Naive thymus-derived CD8-positive, alpha-beta T cell (primary cell): ENCODE measurements at regions not wholly inside any gene's neighbourhood (a gene's known extent, or its start where the extent isn't known, plus 50 kb on each side); places are given as distances from the start of the nearest gene placed in this dataset.
"Not testable (repeated sequence)": the region's sequence is repeated elsewhere in the genome, so short reads cannot be mapped to it uniquely, and the experiment has no call there.

Source experiments
- ATAC-seq, 2 donors: fragments of 150-1000 bp; cut with Tn5 transposase in 1 of 2; sonication (Bioruptor Pico), chemical (Tn5 transposase) in 1 of 2; 1 replicate in 1 of 2; 2 replicates in 1 of 2; pipeline ENCODE4 v1.10.0; 2021; ENCODE audit warnings: mild to moderate bottlenecking in 2 of 2, moderate library complexity in 2 of 2
- POLR2A ChIA-PET: fragments of 350-600 bp; sonication (Branson Sonifier 250); formaldehyde crosslinking; loops from one replicate; lab custom pipeline; 2021; ENCODE audit warnings: antibody characterized with exemption; lab: Charles Lee
- DNase-seq, 10 donors: peaks; one replicate each; pipeline versions ENCODE4 v3.0.0 to v3.0.0-alpha.2; 2020 to 2022
- H3K27ac Mint-ChIP-seq, 10 donors: one replicate each; pipeline ENCODE4 v1.8.0; 2020 to 2022; ENCODE audit warnings: mild to moderate bottlenecking in 10 of 10, mixed read lengths in 10 of 10, moderate library complexity in 4 of 10, inconsistent platforms in 1 of 10
- H3K27me3 Mint-ChIP-seq, 5 donors: one replicate each; pipeline ENCODE4 v1.8.0; 2021 to 2022; ENCODE audit warnings: mixed read lengths in 5 of 5
- H3K36me3 Mint-ChIP-seq, 3 donors: one replicate each; pipeline ENCODE4 v1.8.0; 2020 to 2022; ENCODE audit warnings: mixed read lengths in 3 of 3, mild to moderate bottlenecking in 2 of 3, inconsistent platforms in 1 of 3
- H3K4me1 Mint-ChIP-seq, 4 donors: one replicate each; pipeline ENCODE4 v1.8.0; 2021 to 2022; ENCODE audit warnings: mixed read lengths in 4 of 4
- H3K4me3 Mint-ChIP-seq, 10 donors: one replicate each; pipeline ENCODE4 v1.8.0; 2020 to 2022; ENCODE audit warnings: mild to moderate bottlenecking in 10 of 10, mixed read lengths in 10 of 10, moderate library complexity in 6 of 10, inconsistent platforms in 1 of 10
- H3K9me3 Mint-ChIP-seq, 9 donors: one replicate each; pipeline ENCODE4 v1.8.0; 2020 to 2022; ENCODE audit warnings: mixed read lengths in 9 of 9, mild to moderate bottlenecking in 3 of 9, inconsistent platforms in 1 of 9, moderate library complexity in 1 of 9

DNA sequence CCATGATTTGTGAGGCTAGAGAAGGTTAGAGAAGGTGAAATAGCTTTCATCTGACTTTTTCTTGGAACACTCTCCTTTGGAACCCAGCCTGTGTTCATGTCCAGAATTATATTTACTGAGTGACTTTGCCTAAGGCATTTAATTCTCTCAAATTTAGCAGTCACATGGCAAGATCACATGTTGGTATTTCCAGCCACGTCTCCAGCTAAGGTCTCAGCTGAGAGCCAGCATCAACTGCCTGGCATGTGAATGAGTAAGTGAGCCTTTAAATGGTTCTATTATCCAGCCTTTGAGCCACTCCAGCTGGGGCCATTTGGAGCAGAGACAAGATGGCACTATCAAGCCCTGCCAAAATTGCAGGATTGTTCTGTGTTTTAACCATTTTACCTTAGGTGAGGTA, 130.2 kb upstream of the SGO1 start:
- no peaks in the 10 kb centered on the region for H3K9me3 Mint-ChIP-seq
- H3K36me3 Mint-ChIP-seq: peaks cover 2 to 8% (median 2%) of the 10 kb centered on the region in 3 donors
- no peak overlapping the region for H3K27ac Mint-ChIP-seq
- H3K4me1 Mint-ChIP-seq: no peaks in the 10 kb centered on the region
- DNase-seq (no peak), ATAC-seq (no peak)
- no peak overlapping the region for H3K4me3 Mint-ChIP-seq
- peaks cover 0 to 2% (median 0%) of the 10 kb centered on the region in 5 donors for H3K27me3 Mint-ChIP-seq
- POLR2A ChIA-PET: no interaction called here

DNA sequence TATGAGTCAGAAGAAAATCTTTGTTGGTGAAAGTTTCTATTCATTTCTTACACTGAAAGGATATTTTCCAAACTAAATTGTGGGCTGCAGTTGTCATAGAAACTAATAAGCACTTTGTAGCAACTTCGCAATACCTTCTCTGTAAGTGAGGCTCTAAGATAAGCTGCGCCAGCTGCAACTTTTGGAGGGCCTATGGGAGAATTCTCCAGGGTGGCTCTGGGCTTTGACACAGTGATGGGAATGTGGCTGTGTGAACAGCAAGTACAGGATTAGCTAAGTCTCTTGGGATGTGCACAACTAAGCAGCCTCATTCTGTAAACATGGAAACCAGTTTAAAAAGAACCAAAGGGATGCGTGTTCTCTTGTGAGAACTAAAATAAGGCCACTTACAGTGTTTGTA, 124.6 kb upstream of the SGO1 start:
- ATAC-seq: no peak
- Mint-ChIP-seq H3K9me3 (peaks cover 0 to 5% (median 0%) of the 10 kb centered on the region in 9 donors), H3K27ac (peak overlapping the region in 1 of 10 donors; percentile 24), H3K27me3 (peaks cover 0 to 2% (median 0%) of the 10 kb centered on the region in 5 donors), H3K36me3 (peaks cover 2 to 8% (median 5%) of the 10 kb centered on the region in 3 donors), H3K4me3 (no peak overlapping the region), H3K4me1 (no peaks in the 10 kb centered on the region)
- DNase-seq: no peak
- POLR2A ChIA-PET: no interaction called here

DNA sequence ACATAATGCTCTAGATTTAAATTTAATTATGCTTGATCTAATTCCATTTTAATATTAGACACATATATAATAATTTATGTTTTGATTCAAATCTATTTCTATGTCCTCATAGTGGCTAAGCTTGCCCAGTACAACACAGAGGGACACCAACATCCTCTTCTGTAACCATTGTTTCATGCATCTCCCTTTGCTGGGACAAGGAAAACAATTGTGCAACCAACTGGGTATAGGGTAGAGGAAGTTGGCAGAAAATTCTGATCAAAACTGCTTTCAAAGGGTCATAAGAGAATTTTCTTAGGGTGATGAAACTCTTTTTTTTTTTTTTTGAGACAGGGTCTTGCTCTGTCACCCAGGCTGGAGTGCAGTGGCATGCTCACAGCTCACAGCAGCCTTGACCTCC, 121.4 kb upstream of the SGO1 start:
- Mint-ChIP-seq H3K27me3 (peaks cover 0 to 2% (median 0%) of the 10 kb centered on the region in 5 donors), H3K9me3 (peaks cover 0 to 7% (median 3%) of the 10 kb centered on the region in 9 donors), H3K4me1 (no peaks in the 10 kb centered on the region), H3K4me3 (no peak overlapping the region), H3K27ac (no peak overlapping the region), H3K36me3 (peaks cover 0 to 3% (median 3%) of the 10 kb centered on the region in 3 donors)
- ATAC-seq: no peak
- POLR2A ChIA-PET: no interaction called here
- DNase-seq: no peak

DNA sequence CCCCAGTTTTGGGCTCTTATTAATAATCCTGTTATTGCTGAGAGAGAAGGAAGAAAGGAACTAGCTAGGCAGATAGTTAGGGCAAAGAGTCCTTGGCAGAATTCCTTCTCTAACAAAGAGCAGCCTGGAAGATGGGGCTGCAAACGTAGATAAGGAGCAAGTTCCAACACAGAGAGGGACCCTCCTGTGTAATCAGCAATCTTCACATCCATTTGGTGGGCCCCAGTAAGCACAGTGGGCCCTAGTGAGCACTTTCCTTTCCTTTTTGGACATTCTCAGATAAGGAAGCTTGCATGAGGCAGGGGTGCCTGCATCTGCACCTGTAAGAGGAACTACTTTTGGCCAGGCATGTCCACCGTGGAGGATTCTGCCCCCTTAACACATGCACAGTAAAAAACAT, 119.6 kb upstream of the SGO1 start:
- DNase-seq: no peak

DNA sequence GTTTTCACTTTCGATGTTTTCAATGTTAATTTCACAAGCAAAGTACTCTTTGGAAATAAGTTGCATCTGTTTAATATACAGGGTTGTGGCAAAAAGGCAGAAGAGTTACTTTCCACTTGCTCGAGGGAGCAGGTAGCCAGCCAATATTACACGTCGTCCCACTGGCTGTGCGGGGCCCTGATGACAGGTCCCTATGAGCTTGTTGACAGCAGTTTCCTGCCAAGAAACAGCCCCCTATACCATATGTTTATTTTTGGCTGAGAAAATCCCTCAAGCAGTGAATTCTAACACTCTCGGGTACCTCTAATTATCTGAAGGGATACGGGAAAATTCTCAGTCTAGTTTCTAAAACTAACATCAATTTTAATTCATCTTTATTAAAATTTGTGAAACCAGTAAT, 116.8 kb upstream of the SGO1 start:
- ATAC-seq (no peak), DNase-seq (no peak)
- POLR2A ChIA-PET: no interaction called here
- Mint-ChIP-seq H3K9me3 (peaks cover 0 to 11% (median 3%) of the 10 kb centered on the region in 9 donors), H3K27ac (no peak overlapping the region), H3K27me3 (no peaks in the 10 kb centered on the region), H3K4me1 (no peaks in the 10 kb centered on the region), H3K4me3 (no peak overlapping the region), H3K36me3 (peaks cover 2 to 10% (median 4%) of the 10 kb centered on the region in 3 donors)

More for the DNA sequence above, 119.6 kb upstream of the SGO1 start:
- Mint-ChIP-seq H3K27me3 (no peaks in the 10 kb centered on the region), H3K27ac (no peak overlapping the region), H3K4me1 (no peaks in the 10 kb centered on the region), H3K36me3 (peaks cover 0 to 3% (median 0%) of the 10 kb centered on the region in 3 donors), H3K9me3 (peaks cover 0 to 7% (median 3%) of the 10 kb centered on the region in 9 donors), H3K4me3 (no peak overlapping the region)
- POLR2A ChIA-PET: no interaction called here
- no peak for ATAC-seq

DNA sequence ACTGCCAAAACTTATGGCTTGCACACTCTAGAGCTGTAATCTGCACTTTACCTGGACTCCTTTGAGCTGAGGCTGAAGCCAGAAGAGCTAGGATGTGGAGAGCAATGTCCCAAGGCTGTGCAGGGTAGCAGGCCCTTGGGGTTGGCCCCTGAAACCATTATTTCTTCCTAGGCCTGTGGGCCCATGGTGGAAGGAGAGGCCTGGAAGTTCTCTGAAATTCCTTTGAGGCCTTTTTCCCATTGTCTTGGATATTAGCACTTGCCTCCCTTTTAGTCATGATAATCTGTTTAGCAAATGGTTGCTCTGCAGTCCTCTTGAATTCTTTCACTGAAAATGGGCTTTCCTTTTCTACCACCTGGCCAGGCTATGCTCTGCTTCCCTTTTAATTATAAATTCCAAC, 102.0 kb upstream of the SGO1 start:
- Mint-ChIP-seq H3K27me3 (no peaks in the 10 kb centered on the region), H3K9me3 (peaks cover 24 to 76% (median 55%) of the 10 kb centered on the region in 9 donors), H3K27ac (no peak overlapping the region), H3K4me1 (no peaks in the 10 kb centered on the region), H3K4me3 (no peak overlapping the region), H3K36me3 (peaks cover 5 to 53% (median 31%) of the 10 kb centered on the region in 3 donors)
- DNase-seq: no peak
- POLR2A ChIA-PET: no interaction called here
- no peak for ATAC-seq

DNA sequence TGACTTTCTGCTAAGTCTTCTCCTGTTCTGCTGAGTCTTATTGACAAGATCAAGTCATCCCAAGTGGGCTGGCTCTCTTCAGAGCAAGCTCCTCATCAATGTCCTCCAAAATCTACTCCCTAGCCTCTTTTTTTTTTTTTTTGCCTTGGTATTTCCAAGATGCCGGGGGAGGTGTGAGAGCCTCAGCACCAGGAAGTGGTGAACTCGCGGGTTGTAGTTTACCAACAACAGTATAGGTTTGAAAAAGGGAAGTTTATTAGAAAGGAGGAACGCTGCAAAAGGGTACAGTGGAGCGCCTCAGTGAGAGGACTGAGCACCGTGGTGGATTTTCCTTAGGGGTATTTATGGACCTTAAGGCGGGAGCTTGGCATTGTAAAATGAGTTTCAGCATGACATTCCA, 94.3 kb upstream of the SGO1 start:
- Mint-ChIP-seq H3K27ac (no peak overlapping the region), H3K9me3 (peaks cover 14 to 41% (median 21%) of the 10 kb centered on the region in 9 donors), H3K36me3 (peaks cover 0 to 31% (median 27%) of the 10 kb centered on the region in 3 donors), H3K27me3 (no peaks in the 10 kb centered on the region), H3K4me1 (peaks cover 0 to 10% (median 7%) of the 10 kb centered on the region in 4 donors), H3K4me3 (no peak overlapping the region)
- ATAC-seq (no peak), DNase-seq (no peak)
- POLR2A ChIA-PET: no interaction called here

DNA sequence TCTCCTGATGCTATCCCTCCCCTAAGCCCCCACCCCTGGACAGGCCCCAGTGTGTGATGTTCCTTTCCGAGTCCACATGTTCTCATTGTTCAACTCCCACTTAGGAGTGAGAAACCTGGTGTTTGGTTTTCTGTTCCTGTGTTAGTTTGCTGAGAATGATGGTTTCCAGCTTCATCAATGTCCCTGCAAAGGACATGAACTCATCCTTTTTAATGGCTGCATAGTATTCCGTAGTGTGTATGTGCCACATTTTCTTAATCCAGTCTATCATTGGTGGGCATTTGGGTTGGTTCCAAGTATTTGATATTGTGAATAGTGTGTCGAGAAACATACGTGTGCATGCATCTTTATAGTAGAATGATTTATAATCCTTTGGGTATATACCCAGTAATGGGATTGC, 80.0 kb upstream of the SGO1 start:
- peaks cover 13 to 26% (median 25%) of the 10 kb centered on the region in 3 donors for H3K36me3 Mint-ChIP-seq
- H3K27me3 Mint-ChIP-seq, POLR2A ChIA-PET, DNase-seq, H3K4me3 Mint-ChIP-seq, ATAC-seq, H3K4me1 Mint-ChIP-seq: not testable (repeated sequence)
- H3K27ac Mint-ChIP-seq: peak overlapping the region in 1 of 10 donors; percentile 53
- peaks cover 0 to 42% (median 16%) of the 10 kb centered on the region in 9 donors for H3K9me3 Mint-ChIP-seq

DNA sequence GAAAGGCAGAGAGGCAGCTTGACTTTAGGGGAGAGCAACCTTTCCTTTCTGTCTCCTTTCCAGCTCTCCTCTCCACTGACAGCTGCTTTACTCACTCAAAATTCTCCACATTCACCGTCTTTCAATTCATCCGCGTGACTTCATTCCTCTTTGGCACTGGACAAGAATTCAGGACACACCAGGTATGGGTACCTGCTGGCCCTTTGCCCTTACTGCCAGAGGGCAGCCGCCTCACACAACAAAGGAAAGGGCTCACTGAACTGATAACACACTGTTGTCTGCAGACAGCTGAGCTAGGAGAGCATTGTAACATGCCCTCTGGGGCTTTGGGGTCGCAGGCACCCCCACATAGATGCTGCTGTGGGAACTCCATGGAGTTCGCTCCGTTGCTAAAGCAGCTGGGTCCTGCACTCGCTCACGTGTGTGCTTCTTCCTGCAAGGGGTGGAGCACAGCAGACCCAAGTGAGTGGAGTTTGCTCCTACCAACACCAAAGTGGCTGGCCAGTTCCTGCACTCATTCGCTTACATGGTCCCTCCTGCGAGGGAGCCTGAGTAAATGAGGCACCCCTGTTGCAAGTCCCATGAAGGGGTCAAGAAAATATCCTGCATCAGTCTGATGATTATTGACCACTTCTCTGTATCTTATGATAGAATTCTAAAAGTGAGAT, 79.0 kb upstream of the SGO1 start:
- no peak for ATAC-seq
- H3K27ac Mint-ChIP-seq: no peak overlapping the region
- POLR2A ChIA-PET: no interaction called here

DNA sequence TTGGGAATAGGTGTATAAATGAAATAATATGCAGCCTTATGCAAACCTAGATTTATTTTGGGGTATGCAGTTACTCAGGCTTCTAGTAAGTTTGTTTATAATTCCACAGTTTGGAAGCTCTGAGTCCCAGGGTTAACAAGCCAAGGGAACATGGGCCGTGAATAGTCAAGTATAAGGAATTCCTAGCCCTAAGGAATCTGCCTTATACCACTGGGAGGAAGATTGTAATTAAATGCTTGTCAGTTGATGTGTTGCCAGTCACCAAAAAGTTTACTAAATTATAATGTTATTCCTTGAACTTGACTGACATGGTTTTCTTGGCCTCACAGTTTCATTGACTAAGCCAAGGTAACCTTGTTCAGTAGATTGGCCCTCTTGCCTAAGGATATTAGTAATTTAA, 72.4 kb upstream of the SGO1 start:
- ATAC-seq (no peak), DNase-seq (no peak)
- Mint-ChIP-seq H3K27ac (no peak overlapping the region), H3K4me1 (peaks cover 0 to 15% (median 0%) of the 10 kb centered on the region in 4 donors), H3K36me3 (peaks cover 2 to 6% (median 5%) of the 10 kb centered on the region in 3 donors), H3K9me3 (peaks cover 0 to 10% (median 2%) of the 10 kb centered on the region in 9 donors), H3K27me3 (no peaks in the 10 kb centered on the region), H3K4me3 (no peak overlapping the region)
- POLR2A ChIA-PET: no interaction called here

More for the DNA sequence above, 79.0 kb upstream of the SGO1 start:
- Mint-ChIP-seq H3K4me1 (no peaks in the 10 kb centered on the region), H3K36me3 (peaks cover 13 to 25% (median 22%) of the 10 kb centered on the region in 3 donors), H3K4me3 (no peak overlapping the region), H3K27me3 (peaks cover 0 to 2% (median 0%) of the 10 kb centered on the region in 5 donors), H3K9me3 (peaks cover 0 to 38% (median 16%) of the 10 kb centered on the region in 9 donors)
- DNase-seq: no peak

DNA sequence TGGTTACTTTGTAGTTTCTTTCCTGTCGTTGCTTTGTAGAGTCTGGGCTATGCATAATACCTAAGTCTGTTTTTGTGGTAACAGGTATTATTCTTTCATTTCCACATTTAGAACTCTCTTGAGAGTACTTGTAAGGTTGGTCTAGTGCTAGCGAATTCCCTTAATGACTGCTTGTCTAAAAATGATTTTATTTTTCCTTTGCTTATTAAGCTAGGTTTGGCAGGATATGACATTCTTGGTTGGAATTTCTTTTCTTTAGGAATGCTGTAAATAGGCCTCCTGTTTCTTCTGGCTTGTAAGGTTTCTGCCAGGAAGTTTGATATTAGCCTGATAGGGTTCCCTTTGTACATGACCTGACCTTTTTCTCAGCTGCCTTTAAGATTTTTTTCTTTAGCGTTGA, 70.1 kb upstream of the SGO1 start:
- H3K36me3 Mint-ChIP-seq: peaks cover 2 to 6% (median 5%) of the 10 kb centered on the region in 3 donors
- H3K27me3 Mint-ChIP-seq: no peaks in the 10 kb centered on the region
- POLR2A ChIA-PET: no interaction called here
- H3K4me3 Mint-ChIP-seq: no peak overlapping the region
- H3K27ac Mint-ChIP-seq: no peak overlapping the region
- peaks cover 0 to 10% (median 2%) of the 10 kb centered on the region in 9 donors for H3K9me3 Mint-ChIP-seq
- DNase-seq (no peak), ATAC-seq (no peak)
- H3K4me1 Mint-ChIP-seq: peaks cover 0 to 15% (median 0%) of the 10 kb centered on the region in 4 donors

DNA sequence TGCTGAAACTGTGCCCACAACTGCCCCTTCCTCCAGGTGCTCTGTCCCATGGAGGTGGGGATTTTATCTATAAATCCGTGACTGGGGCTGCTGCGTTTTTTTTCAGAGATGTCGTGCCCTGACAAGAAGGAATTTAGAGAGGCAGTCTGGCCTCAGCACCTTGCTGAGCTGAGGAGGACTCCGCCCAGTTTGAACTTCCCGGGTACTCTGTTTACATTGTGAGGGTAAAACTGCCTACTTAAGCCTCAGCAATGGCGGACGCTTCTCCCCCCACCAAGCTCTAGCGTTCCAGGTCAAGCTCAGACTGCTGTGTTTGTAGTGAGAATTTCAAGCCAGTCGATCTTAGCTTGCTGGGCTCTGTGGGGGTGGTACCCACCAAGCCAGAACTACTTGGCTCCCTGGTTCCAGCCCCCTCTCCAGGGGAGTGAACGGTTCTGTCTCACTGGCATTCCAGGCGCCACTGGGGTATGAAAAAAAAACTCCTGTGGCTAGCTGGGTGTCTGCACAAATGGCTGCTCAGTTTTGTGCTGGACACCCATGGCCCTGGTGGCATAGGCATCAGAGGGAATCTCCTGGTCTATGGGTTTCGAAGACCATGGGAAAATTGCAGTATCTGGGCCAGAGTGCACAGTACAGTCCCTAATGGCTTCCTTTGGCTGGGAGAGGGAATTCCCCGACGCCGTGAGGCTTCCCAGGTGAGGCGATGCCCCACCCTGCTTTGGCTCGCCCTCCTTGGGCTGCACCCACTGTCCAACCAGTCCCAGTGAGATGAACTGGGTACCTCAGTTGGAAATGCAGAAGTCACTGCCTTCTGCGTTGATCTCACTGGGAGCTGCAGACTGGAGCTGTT, 68.5 kb upstream of the SGO1 start:
- no peak overlapping the region for H3K4me3 Mint-ChIP-seq
- H3K27me3 Mint-ChIP-seq: no peaks in the 10 kb centered on the region
- POLR2A ChIA-PET: no interaction called here
- peaks cover 0 to 10% (median 2%) of the 10 kb centered on the region in 9 donors for H3K9me3 Mint-ChIP-seq
- ATAC-seq: no peak
- H3K36me3 Mint-ChIP-seq: peaks cover 2 to 6% (median 5%) of the 10 kb centered on the region in 3 donors
- DNase-seq: no peak
- no peak overlapping the region for H3K27ac Mint-ChIP-seq
- peaks cover 0 to 15% (median 0%) of the 10 kb centered on the region in 4 donors for H3K4me1 Mint-ChIP-seq

DNA sequence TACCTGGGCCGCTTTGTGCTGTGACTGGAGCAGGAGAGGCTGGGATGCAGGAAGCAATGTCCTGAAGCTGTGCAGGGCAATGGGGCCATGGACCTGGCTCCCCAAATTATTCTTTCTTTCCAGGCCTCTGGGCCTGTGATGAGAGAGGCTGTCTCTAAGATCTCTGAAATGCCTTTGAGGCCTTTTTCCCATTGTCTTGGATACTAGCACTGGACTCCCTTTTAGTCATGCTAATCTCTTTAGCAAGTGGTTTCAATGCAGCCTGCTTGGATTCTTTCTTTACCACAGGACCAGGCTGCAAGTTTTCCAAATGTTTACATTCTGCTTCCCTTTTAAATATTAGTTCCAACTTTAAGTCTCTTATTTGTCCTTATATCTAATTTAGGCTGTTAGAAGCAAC, 64.8 kb upstream of the SGO1 start:
- peaks cover 0 to 14% (median 9%) of the 10 kb centered on the region in 9 donors for H3K9me3 Mint-ChIP-seq
- POLR2A ChIA-PET: no interaction called here
- no peak overlapping the region for H3K4me3 Mint-ChIP-seq
- DNase-seq (no peak), ATAC-seq (no peak)
- H3K27me3 Mint-ChIP-seq: no peaks in the 10 kb centered on the region
- H3K27ac Mint-ChIP-seq: no peak overlapping the region
- H3K36me3 Mint-ChIP-seq: peaks cover 0 to 6% (median 2%) of the 10 kb centered on the region in 3 donors
- H3K4me1 Mint-ChIP-seq: peaks cover 0 to 10% (median 0%) of the 10 kb centered on the region in 4 donors
